ENCODE measurements at regions not wholly inside any gene's neighbourhood (a gene's known extent, or its start where the extent isn't known, plus 50 kb on each side); places are given as distances from the start of the nearest gene placed in this dataset.
"Not testable (repeated sequence)": the region's sequence is repeated elsewhere in the genome, so short reads cannot be mapped to it uniquely, and the experiment has no call there.

DNA sequence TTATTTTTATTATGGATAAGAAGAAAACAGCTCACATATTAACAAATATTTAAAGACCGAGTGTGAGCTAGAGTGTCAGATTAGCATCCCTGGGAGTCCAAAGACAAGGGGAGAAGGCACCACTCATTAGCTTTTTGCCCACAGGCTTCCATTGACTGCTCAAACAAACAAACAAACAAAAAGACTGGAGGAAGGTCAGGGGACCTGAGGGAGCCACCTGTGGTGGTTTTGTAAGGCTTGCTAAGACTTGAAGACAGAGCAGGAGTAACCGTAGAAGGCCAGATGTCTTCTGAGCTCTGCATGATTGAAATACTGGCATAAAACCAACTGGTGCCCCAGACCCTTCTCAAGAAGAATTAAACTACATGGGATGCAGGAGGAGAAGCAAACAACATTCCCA is 395.2 kb upstream of the CNTN5 start:
- DNase-seq (ENCODE audit: low read depth): no peak
- no peak overlapping the region for H3K4me3 ChIP-seq (ENCODE audit: low read depth, low read length)

DNA sequence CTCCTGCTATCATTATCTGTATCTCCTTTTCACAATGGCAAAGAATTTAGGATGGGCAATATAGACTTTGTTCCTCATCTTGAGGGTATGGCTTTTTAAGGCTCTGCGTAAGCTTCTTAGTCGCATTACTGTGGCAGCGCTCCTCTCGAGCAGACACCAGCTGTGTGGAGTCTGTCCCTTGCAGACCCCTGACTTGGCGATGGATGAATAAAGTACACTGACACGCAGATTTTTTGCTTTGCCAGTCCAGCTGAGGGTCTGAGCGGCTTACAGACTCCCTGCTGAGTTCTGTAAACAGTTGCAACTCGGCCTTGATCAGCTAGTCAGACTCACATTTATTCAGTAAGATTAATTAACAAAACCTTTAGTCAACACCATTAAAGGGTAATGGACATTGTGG is 390.0 kb upstream of the CNTN5 start:
- DNase-seq (ENCODE audit: low read depth): no peak

DNA sequence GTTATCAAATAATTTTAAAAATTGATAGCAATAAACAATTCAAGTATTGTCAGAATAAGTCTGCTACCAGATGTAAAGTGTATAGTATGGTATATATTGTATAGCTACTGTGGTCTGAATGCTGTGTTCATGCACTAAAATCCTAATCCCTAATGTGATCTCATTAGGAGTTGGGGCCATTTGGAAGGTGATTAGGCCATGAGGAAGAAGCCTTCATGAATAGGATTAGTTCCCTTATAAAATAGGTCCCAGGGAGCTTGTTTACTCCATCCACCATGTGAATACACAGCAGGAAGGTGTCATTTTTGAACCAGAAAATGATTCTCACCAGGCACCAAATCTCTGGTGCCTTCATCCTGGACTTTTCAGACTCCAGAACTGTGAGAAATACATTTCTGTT is 363.0 kb upstream of the CNTN5 start:
- DNase-seq (ENCODE audit: low read depth): no peak
- H3K4me3 ChIP-seq (ENCODE audit: low read depth, low read length): no peak overlapping the region

More for the DNA sequence above, 390.0 kb upstream of the CNTN5 start:
- H3K4me3 ChIP-seq (ENCODE audit: low read depth, low read length): no peak overlapping the region

DNA sequence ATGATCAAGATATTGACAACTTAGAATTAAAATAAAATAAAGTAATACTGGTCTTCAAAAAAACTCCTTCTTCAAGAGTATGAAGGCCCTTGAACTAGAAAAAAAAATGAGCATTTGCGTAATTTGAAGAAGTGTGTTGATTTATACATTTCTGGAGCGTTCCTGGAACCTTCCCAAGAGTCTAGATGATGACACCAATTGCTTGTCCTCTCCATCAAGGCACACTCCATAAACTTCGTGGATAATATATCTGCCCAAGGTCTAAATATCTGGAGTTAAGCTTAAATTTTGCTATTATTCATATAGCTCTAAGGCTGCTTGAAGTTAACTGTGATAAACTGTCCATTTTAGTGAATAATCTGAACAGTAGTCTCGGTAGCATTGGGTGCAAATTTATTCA is 361.3 kb upstream of the CNTN5 start:
- DNase-seq (ENCODE audit: low read depth): no peak
- H3K4me3 ChIP-seq (ENCODE audit: low read depth, low read length): no peak overlapping the region

DNA sequence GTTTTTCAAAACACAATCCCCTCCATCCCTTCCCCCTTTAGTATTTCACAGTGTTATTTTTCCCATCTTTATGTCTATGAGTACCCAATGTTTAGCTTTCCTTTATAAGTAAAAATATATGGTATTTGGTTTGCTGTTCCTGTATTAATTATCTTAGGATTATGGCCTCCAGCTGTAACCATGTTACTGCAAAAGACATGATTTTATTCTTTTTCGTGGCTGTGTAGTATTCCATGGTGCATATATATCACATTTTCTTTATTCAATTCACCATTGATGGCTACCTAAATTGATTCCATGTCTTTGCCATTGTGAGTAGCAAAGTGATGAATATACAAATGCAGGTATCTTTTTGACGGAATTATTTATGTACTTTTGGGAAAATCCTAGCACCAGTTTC is 346.4 kb upstream of the CNTN5 start:
- no peak for DNase-seq (ENCODE audit: low read depth)
- H3K4me3 ChIP-seq (ENCODE audit: low read depth, low read length): no peak overlapping the region

DNA sequence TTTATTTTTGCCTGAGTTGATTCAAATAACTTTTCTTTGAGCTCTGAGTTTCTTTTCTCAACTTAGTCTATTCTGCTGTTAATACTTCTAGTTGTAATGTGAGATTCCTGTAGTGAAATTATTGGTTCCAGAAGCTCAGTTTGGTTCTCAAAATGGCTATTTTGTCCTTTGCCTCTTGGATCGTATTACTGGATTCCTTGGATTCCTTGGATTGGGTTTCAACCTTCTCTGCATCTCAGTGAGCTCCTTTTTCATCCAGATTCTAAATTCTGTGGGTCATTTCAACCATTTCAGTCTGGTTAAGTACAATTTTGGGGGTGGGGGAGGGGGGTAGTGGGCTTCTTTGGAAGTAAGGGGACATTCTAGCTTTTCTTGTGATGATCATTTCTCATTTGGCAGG is 341.1 kb upstream of the CNTN5 start:
- no peak overlapping the region for H3K4me3 ChIP-seq (ENCODE audit: low read depth, low read length)
- DNase-seq (ENCODE audit: low read depth): no peak

DNA sequence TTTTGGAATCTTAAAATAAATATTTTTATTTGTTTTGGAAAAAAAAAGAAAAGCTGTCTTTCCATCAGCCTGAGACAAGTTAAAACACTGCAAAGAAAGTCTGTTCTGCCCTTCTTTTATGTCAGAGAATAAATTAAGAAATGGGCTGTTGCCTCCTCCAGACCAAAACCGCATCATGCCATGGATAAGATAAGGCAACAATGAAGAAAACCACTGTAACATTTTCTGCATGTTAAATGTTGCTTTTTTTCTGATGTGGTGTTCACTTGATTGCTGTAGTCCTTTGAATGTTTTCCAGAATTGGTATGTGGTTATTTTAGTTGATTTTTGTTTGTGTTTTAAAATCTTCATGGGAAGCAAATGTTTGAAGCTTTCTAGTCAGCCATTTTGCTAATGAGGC is 319.2 kb upstream of the CNTN5 start:
- DNase-seq (ENCODE audit: low read depth): no peak
- no peak overlapping the region for H3K4me3 ChIP-seq (ENCODE audit: low read depth, low read length)

DNA sequence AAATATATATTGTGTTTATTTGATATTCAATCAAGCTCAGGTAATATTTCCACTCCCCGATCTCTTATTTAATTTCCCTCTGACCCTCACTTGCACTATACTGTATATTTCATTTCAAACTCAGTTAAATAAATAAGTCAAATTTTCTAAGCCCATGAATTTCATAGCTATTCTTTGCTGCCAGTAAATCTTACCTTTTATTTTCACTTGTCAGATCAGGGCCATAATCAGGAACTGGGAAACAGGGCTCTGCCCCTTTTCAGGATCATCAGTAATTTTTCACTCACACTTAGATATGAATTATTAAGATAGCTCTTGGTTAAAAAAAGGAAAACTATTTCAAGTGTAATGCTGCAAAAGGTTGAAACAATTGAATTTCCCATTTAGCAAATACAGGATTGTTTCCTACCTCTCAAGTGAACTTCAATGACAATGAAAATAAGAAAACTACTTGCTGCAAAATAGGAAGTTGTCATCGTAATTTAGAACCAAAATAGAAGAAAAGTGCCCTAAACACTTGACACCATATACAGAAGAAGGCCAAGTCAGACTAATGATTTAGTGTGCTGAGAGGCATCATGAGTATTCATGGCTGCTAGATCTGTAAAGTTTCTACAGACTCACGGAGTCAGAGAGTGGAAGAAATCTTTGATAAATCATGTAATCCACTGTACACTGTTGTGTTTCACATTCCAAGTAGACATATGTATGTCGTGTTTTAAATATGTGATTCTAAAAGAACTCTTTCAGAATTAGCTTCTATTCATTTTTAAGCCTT is 316.8 kb upstream of the CNTN5 start:
- no peak overlapping the region for H3K4me3 ChIP-seq (ENCODE audit: low read depth, low read length)

DNA sequence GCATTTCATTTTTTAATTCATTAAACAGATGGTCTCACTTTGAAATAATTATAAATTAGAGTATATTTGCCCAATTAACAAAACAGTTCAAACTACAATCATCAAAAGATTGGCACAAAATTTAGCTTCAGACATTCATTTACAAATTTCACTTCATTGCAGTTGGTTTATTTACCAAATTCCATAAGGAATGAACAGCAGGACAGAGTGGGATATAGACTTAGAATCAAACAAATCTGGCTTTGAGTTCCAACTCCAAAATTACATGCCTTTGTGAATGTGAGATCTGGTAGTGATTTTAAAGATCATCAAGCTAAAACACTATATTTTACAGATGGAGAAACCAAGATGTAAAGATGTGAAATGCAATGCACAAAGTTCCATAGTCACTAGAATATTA is 310.7 kb upstream of the CNTN5 start:
- no peak for DNase-seq (ENCODE audit: low read depth)

More for the DNA sequence above, 316.8 kb upstream of the CNTN5 start:
- DNase-seq (ENCODE audit: low read depth): no peak

DNA sequence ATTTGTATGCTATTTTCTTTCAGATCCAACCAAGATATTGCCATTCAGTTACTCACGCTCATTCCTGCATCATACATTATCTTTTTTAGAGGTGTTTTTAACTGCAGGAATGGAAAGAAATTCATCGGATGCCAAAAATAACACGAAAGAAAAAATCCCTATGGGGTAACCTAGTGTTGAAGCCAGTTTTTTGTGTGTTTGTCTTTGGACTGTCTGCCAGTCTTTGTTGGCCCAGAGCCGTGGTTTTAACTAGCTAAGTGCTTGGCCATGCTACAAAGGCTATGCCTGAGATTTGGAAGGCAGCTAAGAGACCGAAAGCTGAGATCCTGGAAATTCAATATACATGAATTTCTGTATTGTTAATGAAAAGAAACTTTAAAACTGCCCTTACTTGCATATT is 309.8 kb upstream of the CNTN5 start:
- H3K4me3 ChIP-seq (ENCODE audit: low read depth, low read length): no peak overlapping the region
- DNase-seq (ENCODE audit: low read depth): peak; percentile 10

More for the DNA sequence above, 310.7 kb upstream of the CNTN5 start:
- no peak overlapping the region for H3K4me3 ChIP-seq (ENCODE audit: low read depth, low read length)

DNA sequence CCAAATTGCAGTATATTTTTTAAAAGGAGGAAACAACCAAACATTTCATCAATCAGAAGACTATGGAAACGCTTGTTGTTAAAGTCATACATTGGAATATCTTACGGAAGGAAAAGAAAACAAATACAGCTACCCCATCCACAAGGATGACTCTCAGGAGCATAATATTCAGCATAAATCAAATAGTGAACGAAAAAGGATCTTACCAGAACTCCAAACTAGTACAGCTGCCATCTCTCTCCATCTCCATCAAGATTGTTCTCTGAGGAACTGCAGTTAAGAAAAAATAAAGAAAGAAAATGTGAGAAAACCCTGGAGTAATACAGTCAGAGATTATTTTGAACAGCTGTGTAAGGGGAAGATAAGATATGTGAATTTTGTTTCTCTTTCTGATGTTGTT is 299.8 kb upstream of the CNTN5 start:
- H3K4me3 ChIP-seq (ENCODE audit: low read depth, low read length): no peak overlapping the region
- no peak for DNase-seq (ENCODE audit: low read depth)

DNA sequence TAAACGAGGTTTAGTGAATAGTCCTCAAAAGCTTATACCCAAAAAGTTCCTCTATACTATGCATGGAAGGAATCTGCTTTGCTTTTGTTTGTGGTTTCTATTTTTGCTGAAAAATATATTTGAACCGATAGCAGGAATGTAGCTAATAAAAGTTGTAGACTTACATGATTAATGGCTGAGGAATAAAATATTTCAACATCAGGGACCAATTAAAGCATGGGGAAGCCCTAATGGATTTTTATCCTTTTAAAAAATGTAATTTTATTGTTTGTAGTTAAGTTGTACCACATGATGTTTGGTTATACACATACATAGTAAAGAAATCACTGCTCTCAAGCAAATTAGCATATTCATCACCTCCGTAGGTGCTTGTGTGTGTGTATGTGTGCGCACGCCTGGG is 295.3 kb upstream of the CNTN5 start:
- DNase-seq (ENCODE audit: low read depth): no peak
- no peak overlapping the region for H3K4me3 ChIP-seq (ENCODE audit: low read depth, low read length)

DNA sequence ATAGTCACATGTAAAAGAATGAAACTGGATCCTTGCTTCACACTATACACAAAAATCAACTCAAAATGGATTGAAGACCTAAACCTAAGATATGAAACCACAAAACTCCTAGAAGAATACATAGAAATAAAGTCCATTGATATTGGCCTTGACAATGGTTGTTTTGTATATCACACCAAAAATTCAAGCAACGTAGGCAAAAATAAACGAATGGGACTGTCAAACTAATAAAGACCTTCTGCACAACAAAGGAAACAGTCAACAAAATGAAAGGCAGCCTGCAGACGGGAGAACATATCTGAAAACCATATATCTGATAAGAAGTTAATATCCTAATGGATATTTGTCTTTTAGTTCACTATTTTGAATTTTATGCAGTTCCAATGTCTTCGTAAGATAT is 292.3 kb upstream of the CNTN5 start:
- DNase-seq (ENCODE audit: low read depth): no peak
- H3K4me3 ChIP-seq (ENCODE audit: low read depth, low read length): no peak overlapping the region

DNA sequence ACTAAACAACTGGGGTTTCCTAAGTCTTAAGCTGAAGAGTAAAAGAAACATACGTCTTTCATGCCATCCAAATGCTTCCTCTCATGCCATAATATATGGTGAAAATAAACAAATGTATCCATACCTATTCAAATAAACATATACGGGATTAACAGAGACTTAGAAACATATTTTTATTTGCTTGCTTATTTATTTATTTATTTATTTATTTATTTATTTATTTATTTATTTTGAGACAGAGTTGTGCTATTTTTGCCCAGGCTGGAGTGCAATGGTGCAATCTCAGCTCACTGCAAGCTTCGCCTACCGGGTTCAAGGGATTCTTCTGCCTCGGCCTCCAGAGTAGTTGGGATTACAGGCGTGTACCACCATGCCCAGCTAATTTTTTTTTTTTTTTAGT is 291.6 kb upstream of the CNTN5 start:
- H3K4me3 ChIP-seq (ENCODE audit: low read depth, low read length): no peak overlapping the region
- DNase-seq (ENCODE audit: low read depth): no peak

DNA sequence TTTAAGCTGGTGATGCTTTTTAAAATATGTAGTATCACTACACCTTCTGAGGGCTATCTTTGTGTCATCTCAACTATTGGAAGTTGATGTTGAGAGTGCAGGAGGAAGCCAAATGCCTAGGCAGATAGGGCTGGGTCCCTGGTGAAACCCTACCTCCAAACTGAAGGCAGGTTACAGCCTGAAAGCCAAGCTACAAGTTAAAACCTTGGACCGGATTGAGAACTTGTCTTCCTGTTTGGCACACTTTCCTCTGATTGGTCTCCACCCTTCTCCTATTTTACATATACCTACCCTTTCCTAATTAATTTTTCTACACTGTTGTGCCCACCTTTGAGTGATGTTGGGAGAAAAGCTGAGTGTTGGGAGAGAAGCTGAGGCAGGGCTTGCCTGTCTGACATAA is 287.8 kb upstream of the CNTN5 start:
- H3K4me3 ChIP-seq (ENCODE audit: low read depth, low read length): no peak overlapping the region
- DNase-seq (ENCODE audit: low read depth): no peak

DNA sequence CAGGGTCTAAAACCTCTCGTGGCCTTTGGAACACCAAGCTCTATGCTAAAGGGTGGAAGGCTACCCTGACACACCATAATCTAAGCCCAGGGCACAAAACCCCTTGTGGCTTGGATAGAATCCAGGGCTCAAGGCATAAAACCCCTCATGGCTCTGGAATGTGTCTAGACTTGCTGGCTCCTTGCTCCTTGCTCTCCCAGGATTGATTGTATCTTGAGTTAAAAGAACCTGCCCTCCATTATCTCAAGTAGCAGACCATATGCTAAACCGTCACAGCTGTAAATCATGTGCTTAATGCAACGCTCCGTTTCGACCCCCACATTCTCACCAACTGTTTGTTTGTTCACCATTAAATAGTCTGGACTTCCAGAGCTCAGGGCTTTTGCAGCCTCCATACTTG is 287.4 kb upstream of the CNTN5 start:
- DNase-seq (ENCODE audit: low read depth); H3K4me3 ChIP-seq (ENCODE audit: low read depth, low read length): not testable (repeated sequence)

DNA sequence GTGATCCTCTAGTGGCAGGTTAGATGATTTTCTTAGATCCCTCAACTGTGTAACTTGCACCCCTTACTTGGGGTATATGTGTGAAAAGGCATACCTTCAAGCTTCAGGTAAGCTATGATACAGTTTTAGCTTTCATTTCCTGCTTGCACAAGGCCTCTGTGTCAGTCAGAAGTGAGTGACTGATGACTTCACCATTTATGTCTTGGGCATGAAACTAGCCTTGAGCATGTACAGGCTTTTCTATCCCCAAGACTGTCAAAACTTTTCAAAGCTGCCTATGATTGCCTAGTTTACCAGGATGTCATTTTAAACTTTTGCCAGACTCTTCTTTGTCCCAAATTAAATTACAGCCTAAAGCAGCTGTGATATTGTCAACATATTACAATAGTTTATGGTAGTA is 286.1 kb upstream of the CNTN5 start:
- DNase-seq (ENCODE audit: low read depth): no peak
- H3K4me3 ChIP-seq (ENCODE audit: low read depth, low read length): no peak overlapping the region

DNA sequence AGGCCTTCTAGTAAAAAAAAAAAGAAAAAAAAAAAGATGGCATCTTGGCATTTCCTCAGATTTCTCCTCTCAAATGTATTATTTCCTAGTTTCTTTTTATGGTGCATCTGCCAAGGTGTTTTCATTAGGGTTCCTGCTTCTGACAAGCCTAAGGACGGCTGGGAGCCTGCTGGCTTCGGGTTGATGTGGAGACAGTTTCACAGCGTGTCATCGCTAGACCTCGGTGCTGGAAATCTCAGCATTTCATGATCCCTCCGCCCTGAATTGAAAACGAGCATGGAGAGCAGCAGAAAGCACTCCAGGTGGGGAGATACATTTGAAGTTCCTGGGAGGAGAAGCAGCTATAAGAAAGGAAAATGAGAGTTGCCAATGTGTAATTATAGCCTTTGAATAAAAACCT is 283.9 kb upstream of the CNTN5 start:
- no peak for DNase-seq (ENCODE audit: low read depth)
- no peak overlapping the region for H3K4me3 ChIP-seq (ENCODE audit: low read depth, low read length)

DNA sequence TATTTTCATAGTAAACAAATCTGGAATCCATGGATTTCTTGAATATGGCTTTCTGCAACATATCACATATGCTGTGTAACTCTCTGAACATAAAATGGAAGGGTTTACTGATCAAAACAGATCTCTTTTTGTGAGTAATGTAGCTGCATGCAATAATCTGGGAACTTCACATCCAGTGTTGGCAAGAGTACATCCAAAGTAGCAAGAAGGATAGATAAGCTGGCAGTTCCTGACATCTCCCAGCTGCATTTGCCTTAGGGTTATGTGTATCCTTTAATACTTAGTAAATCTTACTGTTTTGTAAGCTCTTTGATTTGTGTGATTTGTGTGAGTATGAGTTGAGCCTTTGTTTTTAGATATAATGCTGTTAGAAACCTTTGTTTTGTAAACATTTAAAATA is 280.4 kb upstream of the CNTN5 start:
- H3K4me3 ChIP-seq (ENCODE audit: low read depth, low read length): no peak overlapping the region
- DNase-seq (ENCODE audit: low read depth): no peak

DNA sequence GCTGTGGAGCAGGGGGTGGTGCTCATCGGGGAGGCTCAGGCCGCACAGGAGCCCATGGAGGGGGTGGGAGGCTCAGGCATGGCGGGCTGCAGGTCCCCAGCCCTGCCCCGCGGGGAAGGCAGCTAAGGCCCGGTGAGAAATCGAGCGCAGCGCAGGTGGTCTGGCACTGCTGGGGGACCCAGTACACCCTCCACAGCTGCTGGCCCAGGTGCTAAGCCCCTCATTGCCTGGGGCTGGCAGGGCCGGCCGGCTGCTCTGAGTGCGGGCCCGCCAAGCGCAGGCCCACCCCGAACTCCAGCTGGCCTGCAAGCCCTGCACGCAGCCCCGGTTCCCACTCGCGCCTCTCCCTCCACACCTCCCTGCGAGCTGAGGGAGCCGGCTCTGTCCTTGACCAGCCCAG is 257.3 kb upstream of the CNTN5 start:
- H3K4me3 ChIP-seq (ENCODE audit: low read depth, low read length); DNase-seq (ENCODE audit: low read depth): not testable (repeated sequence)

DNA sequence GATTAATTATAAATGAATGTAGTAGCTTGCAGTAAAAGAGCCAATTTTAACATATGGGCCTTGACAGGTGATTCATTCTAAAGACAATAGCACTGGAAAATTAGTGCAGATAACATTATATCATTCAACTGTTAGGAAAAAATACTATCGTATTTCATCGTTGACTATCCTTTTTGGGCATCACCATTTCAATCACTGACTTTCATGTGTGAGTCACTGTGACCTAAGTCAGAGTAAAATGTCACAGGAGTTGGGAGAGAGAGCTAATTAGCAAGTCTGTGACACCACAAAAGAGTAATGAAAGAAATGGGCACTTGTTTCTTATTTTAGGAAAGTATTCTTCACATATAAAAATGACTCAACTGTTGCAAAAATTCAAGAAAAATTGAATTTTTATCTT is 253.8 kb upstream of the CNTN5 start:
- no peak overlapping the region for H3K4me3 ChIP-seq (ENCODE audit: low read depth, low read length)
- DNase-seq (ENCODE audit: low read depth): no peak

DNA sequence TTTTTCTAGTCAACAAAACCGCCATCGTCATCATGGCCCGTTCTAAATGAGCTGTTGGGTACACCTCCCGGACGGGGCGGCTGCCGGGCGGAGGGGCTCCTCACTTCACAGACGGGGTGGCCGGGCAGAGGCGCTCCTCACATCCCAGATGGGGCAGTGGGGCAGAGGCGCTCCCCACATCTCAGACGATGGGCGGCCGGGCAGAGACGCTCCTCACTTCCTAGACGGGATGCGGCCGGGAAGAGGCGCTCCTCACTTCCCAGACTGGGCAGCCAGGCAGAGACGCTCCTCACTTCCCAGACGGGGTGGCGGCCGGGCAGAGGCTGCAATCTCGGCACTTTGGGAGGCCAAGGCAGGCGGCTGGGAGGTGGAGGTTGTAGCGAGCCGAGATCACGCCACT is 250.7 kb upstream of the CNTN5 start:
- H3K4me3 ChIP-seq (ENCODE audit: low read depth, low read length); DNase-seq (ENCODE audit: low read depth): not testable (repeated sequence)
